GM21619 (cell line): ENCODE measurements at regions not wholly inside any gene's neighbourhood (a gene's known extent, or its start where the extent isn't known, plus 50 kb on each side); places are given as distances from the start of the nearest gene placed in this dataset.
"Not testable (repeated sequence)": the region's sequence is repeated elsewhere in the genome, so short reads cannot be mapped to it uniquely, and the experiment has no call there.

ENCODE experiments used
- ATAC-seq: cut with Tn5 transposase; IDR thresholded peaks from one replicate; pipeline ENCODE4 v1.9.1; 2021; ENCODE audit not compliant: unreplicated experiment

- ATAC-seq: no peak
Observed at GRCh38 chr2:224181534-224182155, 142.6 kb upstream of the SERPINE2 start.

GRCh38 chr2:224180810-224181209 lies 141.7 kb upstream of the SERPINE2 start:
- no peak for ATAC-seq

- ATAC-seq: no peak
Observed at GRCh38 chr2:224178056-224178455, 139.0 kb upstream of the SERPINE2 start.

GRCh38 chr2:224175538-224175937 lies 136.5 kb upstream of the SERPINE2 start:
- ATAC-seq: no peak

GRCh38 chr2:224174990-224175389 lies 135.9 kb upstream of the SERPINE2 start:
- no peak for ATAC-seq

GRCh38 chr2:224174521-224174920 lies 135.4 kb upstream of the SERPINE2 start:
- no peak for ATAC-seq

GRCh38 chr2:224173933-224174332 lies 134.8 kb upstream of the SERPINE2 start:
- no peak for ATAC-seq

- ATAC-seq: no peak
Observed at GRCh38 chr2:224173210-224173609, 134.1 kb upstream of the SERPINE2 start.

- no peak for ATAC-seq
Observed at GRCh38 chr2:224171226-224171625, 132.1 kb upstream of the SERPINE2 start.

GRCh38 chr2:224169847-224170246 lies 130.8 kb upstream of the SERPINE2 start:
- ATAC-seq: no peak

- not testable (repeated sequence) for ATAC-seq
Observed at GRCh38 chr2:224167781-224168180, 128.7 kb upstream of the SERPINE2 start.

GRCh38 chr2:224166654-224167053 lies 127.6 kb upstream of the SERPINE2 start:
- no peak for ATAC-seq

GRCh38 chr2:224165901-224166319 lies 126.8 kb upstream of the SERPINE2 start:
- no peak for ATAC-seq

- no peak for ATAC-seq
Observed at GRCh38 chr2:224163566-224164307, 124.7 kb upstream of the SERPINE2 start.

GRCh38 chr2:224162122-224162521 lies 123.0 kb upstream of the SERPINE2 start:
- no peak for ATAC-seq

- no peak for ATAC-seq
Observed at GRCh38 chr2:224161712-224162111, 122.6 kb upstream of the SERPINE2 start.

- no peak for ATAC-seq
Observed at GRCh38 chr2:224160917-224161316, 121.8 kb upstream of the SERPINE2 start.

- no peak for ATAC-seq
Observed at GRCh38 chr2:224159345-224159928, 120.4 kb upstream of the SERPINE2 start.

GRCh38 chr2:224158831-224159230 lies 119.7 kb upstream of the SERPINE2 start:
- ATAC-seq: no peak

GRCh38 chr2:224158061-224158460 lies 119.0 kb upstream of the SERPINE2 start:
- ATAC-seq: no peak

- ATAC-seq: no peak
Observed at GRCh38 chr2:224157655-224158054, 118.6 kb upstream of the SERPINE2 start.

GRCh38 chr2:224156436-224156835 lies 117.3 kb upstream of the SERPINE2 start:
- no peak for ATAC-seq
